Calu3 (cell line): ENCODE measurements at regions not wholly inside any gene's neighbourhood (a gene's known extent, or its start where the extent isn't known, plus 50 kb on each side); places are given as distances from the start of the nearest gene placed in this dataset.
A peak's percentile ranks its signal among the peaks of the same experiment; 100 is the strongest.

Experiments used
- BruUV-seq: library from RNA; stranded (reverse); fragments of 400-500 nt; replicated peaks from 2 replicates; lab custom pipeline; 2021; lab: Mats Ljungman, UMichigan
- CTCF ChIA-PET: fragments of 300-600 bp; sonication (Branson Sonifier 250); formaldehyde crosslinking; loops from one replicate; lab custom pipeline; 2022; ENCODE audit warnings: antibody characterized with exemption; lab: Charles Lee
- DNase-seq: peaks from one replicate; pipeline ENCODE4 v3.0.0; 2022
- H3K27ac Mint-ChIP-seq: one replicate; pipeline ENCODE4 v1.8.0; 2022; ENCODE audit warnings: mixed read lengths; ENCODE audit not compliant: unreplicated experiment
- H3K27me3 Mint-ChIP-seq: one replicate; pipeline ENCODE4 v1.8.0; 2022; ENCODE audit warnings: mixed read lengths; ENCODE audit not compliant: unreplicated experiment
- H3K36me3 Mint-ChIP-seq: one replicate; pipeline ENCODE4 v1.8.0; 2022; ENCODE audit warnings: mild to moderate bottlenecking, moderate library complexity, mixed read lengths; ENCODE audit not compliant: insufficient read depth, unreplicated experiment
- H3K4me1 Mint-ChIP-seq: one replicate; pipeline ENCODE4 v1.8.0; 2022; ENCODE audit warnings: mild to moderate bottlenecking, low read depth, mixed read lengths; ENCODE audit not compliant: unreplicated experiment
- H3K4me3 Mint-ChIP-seq: one replicate; pipeline ENCODE4 v1.8.0; 2022; ENCODE audit warnings: mild to moderate bottlenecking, low read depth, moderate library complexity, mixed read lengths; ENCODE audit not compliant: unreplicated experiment
- H3K9me3 Mint-ChIP-seq: one replicate; pipeline ENCODE4 v1.8.0; 2022; ENCODE audit warnings: low read depth, mixed read lengths; ENCODE audit not compliant: unreplicated experiment
- CTCF ChIP-seq: fragments of 200-600 bp; IDR thresholded peaks from one replicate; pipeline ENCODE4 v1.8.0; 2022; ENCODE audit warnings: antibody characterized with exemption; ENCODE audit not compliant: unreplicated experiment
- intact Hi-C: fragments of 100-400 bp; cut with micrococcal nuclease; formaldehyde crosslinking; loops from one replicate; pipeline ENCODE4 v1.10.0; 2022; ENCODE audit not compliant: unreplicated experiment

GRCh38 chr5:155254399-155254798 is 240.8 kb downstream of the KIF4B start:
- TF ChIP-seq CTCF, result no peak
- no peaks in the 10 kb centered on the region for H3K36me3 Mint-ChIP-seq
- H3K4me1 Mint-ChIP-seq, result no peaks in the 10 kb centered on the region
- DNase-seq, result no peak
- BruUV-seq, result no TSS peak
- no peaks in the 10 kb centered on the region for H3K27me3 Mint-ChIP-seq
- H3K4me3 Mint-ChIP-seq, result no peak overlapping the region
- H3K27ac Mint-ChIP-seq, result no peak overlapping the region
- H3K9me3 Mint-ChIP-seq, result no peaks in the 10 kb centered on the region
- intact Hi-C loops, result no loop called here
- CTCF ChIA-PET, result no interaction called here

GRCh38 chr5:155258161-155258560 is 244.6 kb downstream of the KIF4B start:
- Mint-ChIP-seq H3K27ac (no peak overlapping the region), H3K4me1 (no peaks in the 10 kb centered on the region), H3K9me3 (no peaks in the 10 kb centered on the region), H3K4me3 (no peak overlapping the region), H3K36me3 (no peaks in the 10 kb centered on the region), H3K27me3 (no peaks in the 10 kb centered on the region)
- BruUV-seq, result no TSS peak
- no peak for DNase-seq
- CTCF ChIA-PET, result interaction anchor here (0.7 kb wide), 1 partner anchor 472 kb away, joined by 3 read pairs; no protein-coding TSS in a partner anchor
- no peak for TF ChIP-seq CTCF
- intact Hi-C loops, result no loop called here

GRCh38 chr5:155259648-155260047 is 246.1 kb downstream of the KIF4B start:
- no peaks in the 10 kb centered on the region for H3K4me1 Mint-ChIP-seq
- H3K36me3 Mint-ChIP-seq, result no peaks in the 10 kb centered on the region
- intact Hi-C loops, result loop anchor here (5.0 kb wide), 1 partner anchor 122 kb away; no protein-coding TSS in a partner anchor
- DNase-seq, result no peak
- BruUV-seq, result no TSS peak
- H3K9me3 Mint-ChIP-seq, result no peaks in the 10 kb centered on the region
- CTCF ChIA-PET, result no interaction called here
- no peak for TF ChIP-seq CTCF
- H3K27me3 Mint-ChIP-seq, result no peaks in the 10 kb centered on the region
- H3K27ac Mint-ChIP-seq, result no peak overlapping the region
- H3K4me3 Mint-ChIP-seq, result no peak overlapping the region

- intact Hi-C loops, result loop anchor here (5.0 kb wide), 1 partner anchor 123 kb away; no protein-coding TSS in a partner anchor
- no peak overlapping the region for H3K4me3 Mint-ChIP-seq
- TF ChIP-seq CTCF, result no peak
These were observed 247.2 kb downstream of the KIF4B start for GRCh38 chr5:155260798-155261197.

More at GRCh38 chr5:155260798-155261197, 247.2 kb downstream of the KIF4B start:
- H3K4me1 Mint-ChIP-seq, result no peaks in the 10 kb centered on the region
- no peak overlapping the region for H3K27ac Mint-ChIP-seq
- no TSS peak for BruUV-seq
- no peaks in the 10 kb centered on the region for H3K36me3 Mint-ChIP-seq
- peak; percentile 2 for DNase-seq
- H3K27me3 Mint-ChIP-seq, result no peaks in the 10 kb centered on the region
- no peaks in the 10 kb centered on the region for H3K9me3 Mint-ChIP-seq
- CTCF ChIA-PET, result interaction anchor here (1.0 kb wide), 1 partner anchor 121 kb away, joined by 4 read pairs; no protein-coding TSS in a partner anchor
